SK-N-SH treated with all-trans-retinoic acid at 6 μM for 48 hours (cell line): ENCODE measurements at regions not wholly inside any gene's neighbourhood (a gene's known extent, or its start where the extent isn't known, plus 50 kb on each side); places are given as distances from the start of the nearest gene placed in this dataset.

Experiments
- ATAC-seq: fragments of 200-7000 bp; cut with Tn5 transposase; 3 replicates; pipeline ENCODE4 v1.9.1; 2020; ENCODE audit warnings: mild to moderate bottlenecking, moderate library complexity
- ARNTL ChIP-seq: fragments of 450-650 bp; formaldehyde crosslinking; IDR thresholded peaks from 2 replicates; pipeline ENCODE4 v1.5.0; 2020; ENCODE audit warnings: low read depth, mild to moderate bottlenecking, moderate library complexity, borderline replicate concordance
- BACH2 ChIP-seq: fragments of 250-450 bp; sonication (Bioruptor Pico); IDR thresholded peaks from 2 replicates; pipeline ENCODE4 v1.9.0; 2021; ENCODE audit warnings: mild to moderate bottlenecking, borderline replicate concordance
- CSDC2 ChIP-seq: fragments of 250-450 bp; sonication (Bioruptor Pico); IDR thresholded peaks from 2 replicates; pipeline ENCODE4 v1.5.0; 2020; ENCODE audit warnings: mild to moderate bottlenecking, moderate library complexity
- ESRRG ChIP-seq: fragments of 250-450 bp; sonication (Bioruptor Pico); IDR thresholded peaks from 2 replicates; pipeline ENCODE4 v1.6.1; 2021; ENCODE audit warnings: mild to moderate bottlenecking
- GLIS3 ChIP-seq: fragments of 250-450 bp; sonication (Bioruptor Pico); IDR thresholded peaks from 2 replicates; pipeline ENCODE4 v1.5.0; 2020; ENCODE audit warnings: mild to moderate bottlenecking, moderate library complexity
- ISL1 ChIP-seq: fragments of 250-450 bp; sonication (Bioruptor Pico); IDR thresholded peaks from 2 replicates; pipeline ENCODE4 v2.1.2; 2022; ENCODE audit warnings: mild to moderate bottlenecking, moderate library complexity
- OSR1 ChIP-seq: fragments of 250-450 bp; sonication (Bioruptor Pico); IDR thresholded peaks from 2 replicates; pipeline ENCODE4 v1.8.0; 2022; ENCODE audit warnings: moderate library complexity, mild to moderate bottlenecking, inconsistent platforms
- PATZ1 ChIP-seq: fragments of 250-450 bp; sonication (Bioruptor Pico); IDR thresholded peaks from 2 replicates; pipeline ENCODE4 v1.8.0; 2020; ENCODE audit warnings: mild to moderate bottlenecking, moderate library complexity, borderline replicate concordance
- POU6F1 ChIP-seq: fragments of 250-450 bp; sonication (Bioruptor Pico); IDR thresholded peaks from 2 replicates; pipeline ENCODE4 v1.8.0; 2021; ENCODE audit warnings: low read depth, mild to moderate bottlenecking, moderate library complexity, borderline replicate concordance
- PPARA ChIP-seq: fragments of 250-450 bp; sonication (Bioruptor Pico); IDR thresholded peaks from 2 replicates; pipeline ENCODE4 v1.5.0; 2020; ENCODE audit warnings: mild to moderate bottlenecking, borderline replicate concordance
- TCF4 ChIP-seq: fragments of 250-450 bp; sonication (Bioruptor Pico); IDR thresholded peaks from 2 replicates; pipeline ENCODE4 v1.8.0; 2021; ENCODE audit warnings: mild to moderate bottlenecking, moderate library complexity, borderline replicate concordance
- TOX ChIP-seq: fragments of 250-450 bp; sonication (Bioruptor Pico); IDR thresholded peaks from 2 replicates; pipeline ENCODE4 v1.8.0; 2021; ENCODE audit warnings: mild to moderate bottlenecking, moderate library complexity, borderline replicate concordance
- ZFP3 ChIP-seq: fragments of 250-450 bp; sonication (Bioruptor Pico); IDR thresholded peaks from 2 replicates; pipeline ENCODE4 v1.5.0; 2020; ENCODE audit warnings: mild to moderate bottlenecking, moderate library complexity
- ZFP30 ChIP-seq: fragments of 450-650 bp; formaldehyde crosslinking; IDR thresholded peaks from 2 replicates; pipeline ENCODE4 v1.5.0; 2022; ENCODE audit warnings: mild to moderate bottlenecking, moderate library complexity
- ZNF565 ChIP-seq: fragments of 450-650 bp; formaldehyde crosslinking; conservative IDR thresholded peaks from 2 replicates; pipeline ENCODE4 v1.5.0; 2020; ENCODE audit warnings: low read depth, mild to moderate bottlenecking, moderate library complexity
- ZNF70 ChIP-seq: fragments of 450-650 bp; formaldehyde crosslinking; IDR thresholded peaks from 2 replicates; pipeline ENCODE4 v1.5.0; 2020; ENCODE audit warnings: mild to moderate bottlenecking, moderate library complexity
- ZNF8 ChIP-seq: fragments of 450-650 bp; formaldehyde crosslinking; IDR thresholded peaks from 2 replicates; pipeline ENCODE4 v1.5.0; 2020; ENCODE audit warnings: mild to moderate bottlenecking, moderate library complexity
- TF ChIP-seq, protein P1 (sequence below): fragments of 250-450 bp; sonication (Bioruptor Pico); IDR thresholded peaks from 2 replicates; pipeline ENCODE4 v1.5.0; 2020; ENCODE audit warnings: mild to moderate bottlenecking, moderate library complexity
- TF ChIP-seq, protein P2 (sequence below): fragments of 250-450 bp; sonication (Bioruptor Pico); IDR thresholded peaks from 2 replicates; pipeline ENCODE4 v1.5.1; 2021; ENCODE audit warnings: mild to moderate bottlenecking, moderate library complexity
- TF ChIP-seq, protein P3 (sequence below): fragments of 250-450 bp; sonication (Bioruptor Pico); IDR thresholded peaks from 2 replicates; pipeline ENCODE4 v1.5.1; 2020; ENCODE audit warnings: low read depth, mild to moderate bottlenecking, moderate library complexity

DNA sequence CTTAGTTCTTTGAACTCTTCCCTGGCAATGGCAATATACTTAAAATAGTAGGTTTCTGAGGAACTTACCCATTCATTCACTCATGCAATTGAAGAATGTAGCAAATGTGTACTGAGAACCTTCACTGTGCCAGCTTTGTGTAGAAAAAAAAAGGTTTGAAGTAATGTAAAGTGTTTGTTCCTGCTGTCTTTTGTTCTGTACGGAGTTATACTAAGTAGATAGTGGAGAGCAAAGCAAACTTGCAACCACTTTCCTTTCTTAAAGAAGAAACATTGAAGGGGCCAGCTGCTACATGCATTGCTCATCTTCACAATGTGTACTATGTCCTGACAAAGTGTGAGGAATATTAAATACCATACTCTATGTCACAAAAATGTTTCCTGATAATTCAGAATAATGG lies 68.9 kb upstream of the FREM2 start:
- TF ChIP-seq TOX (no peak), ARNTL (CRISPR knock-in tag) (no peak), GLIS3 (CRISPR knock-in tag) (no peak)
- no peak for ATAC-seq

DNA sequence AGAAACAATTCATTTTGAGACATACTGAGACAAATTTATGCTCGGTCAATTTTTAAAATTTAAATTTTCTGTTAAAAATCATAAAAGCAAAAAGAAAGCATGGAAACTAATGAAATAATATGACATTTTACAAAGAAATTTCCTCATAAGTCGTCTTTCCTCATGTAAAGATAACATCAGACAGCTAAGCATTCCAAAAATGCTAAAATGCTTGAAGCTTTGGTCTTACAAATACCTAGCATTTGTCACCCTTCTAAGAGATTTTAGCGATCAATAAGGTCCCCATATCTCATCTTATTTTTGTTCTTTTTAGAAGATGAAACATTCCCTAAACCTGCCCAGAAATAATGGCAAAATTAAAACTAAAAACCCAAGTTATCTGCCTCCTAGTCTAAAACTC lies 68.5 kb upstream of the FREM2 start:
- TF ChIP-seq, protein P1, sequence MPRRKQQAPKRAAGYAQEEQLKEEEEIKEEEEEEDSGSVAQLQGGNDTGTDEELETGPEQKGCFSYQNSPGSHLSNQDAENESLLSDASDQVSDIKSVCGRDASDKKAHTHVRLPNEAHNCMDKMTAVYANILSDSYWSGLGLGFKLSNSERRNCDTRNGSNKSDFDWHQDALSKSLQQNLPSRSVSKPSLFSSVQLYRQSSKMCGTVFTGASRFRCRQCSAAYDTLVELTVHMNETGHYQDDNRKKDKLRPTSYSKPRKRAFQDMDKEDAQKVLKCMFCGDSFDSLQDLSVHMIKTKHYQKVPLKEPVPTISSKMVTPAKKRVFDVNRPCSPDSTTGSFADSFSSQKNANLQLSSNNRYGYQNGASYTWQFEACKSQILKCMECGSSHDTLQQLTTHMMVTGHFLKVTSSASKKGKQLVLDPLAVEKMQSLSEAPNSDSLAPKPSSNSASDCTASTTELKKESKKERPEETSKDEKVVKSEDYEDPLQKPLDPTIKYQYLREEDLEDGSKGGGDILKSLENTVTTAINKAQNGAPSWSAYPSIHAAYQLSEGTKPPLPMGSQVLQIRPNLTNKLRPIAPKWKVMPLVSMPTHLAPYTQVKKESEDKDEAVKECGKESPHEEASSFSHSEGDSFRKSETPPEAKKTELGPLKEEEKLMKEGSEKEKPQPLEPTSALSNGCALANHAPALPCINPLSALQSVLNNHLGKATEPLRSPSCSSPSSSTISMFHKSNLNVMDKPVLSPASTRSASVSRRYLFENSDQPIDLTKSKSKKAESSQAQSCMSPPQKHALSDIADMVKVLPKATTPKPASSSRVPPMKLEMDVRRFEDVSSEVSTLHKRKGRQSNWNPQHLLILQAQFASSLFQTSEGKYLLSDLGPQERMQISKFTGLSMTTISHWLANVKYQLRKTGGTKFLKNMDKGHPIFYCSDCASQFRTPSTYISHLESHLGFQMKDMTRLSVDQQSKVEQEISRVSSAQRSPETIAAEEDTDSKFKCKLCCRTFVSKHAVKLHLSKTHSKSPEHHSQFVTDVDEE (CRISPR knock-in tag) = no peak
- no peak for TF ChIP-seq PPARA (CRISPR knock-in tag)
- no peak for ATAC-seq

DNA sequence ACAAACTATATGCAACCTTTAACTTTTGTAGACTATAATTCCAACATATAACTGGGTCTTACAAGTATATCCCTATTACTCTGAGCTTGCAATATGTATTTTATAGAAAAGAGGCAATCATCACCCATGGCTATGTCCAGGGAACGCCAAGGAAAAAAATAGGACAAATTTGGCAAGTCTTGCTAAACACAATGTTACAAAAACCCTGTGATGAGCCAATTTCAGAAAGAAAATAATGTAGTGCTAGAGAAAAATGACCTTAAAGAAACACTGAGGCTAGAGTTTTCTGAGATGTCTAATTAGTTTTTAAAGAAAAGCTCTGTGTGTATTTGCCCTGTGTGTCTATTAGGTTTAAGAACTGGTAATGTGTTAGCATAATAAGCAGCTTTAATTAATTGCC lies 68.0 kb upstream of the FREM2 start:
- TF ChIP-seq, protein P1 (CRISPR knock-in tag) = no peak
- no peak for TF ChIP-seq ARNTL (CRISPR knock-in tag)
- no peak for TF ChIP-seq ZFP30 (CRISPR knock-in tag)
- TF ChIP-seq, protein P2, sequence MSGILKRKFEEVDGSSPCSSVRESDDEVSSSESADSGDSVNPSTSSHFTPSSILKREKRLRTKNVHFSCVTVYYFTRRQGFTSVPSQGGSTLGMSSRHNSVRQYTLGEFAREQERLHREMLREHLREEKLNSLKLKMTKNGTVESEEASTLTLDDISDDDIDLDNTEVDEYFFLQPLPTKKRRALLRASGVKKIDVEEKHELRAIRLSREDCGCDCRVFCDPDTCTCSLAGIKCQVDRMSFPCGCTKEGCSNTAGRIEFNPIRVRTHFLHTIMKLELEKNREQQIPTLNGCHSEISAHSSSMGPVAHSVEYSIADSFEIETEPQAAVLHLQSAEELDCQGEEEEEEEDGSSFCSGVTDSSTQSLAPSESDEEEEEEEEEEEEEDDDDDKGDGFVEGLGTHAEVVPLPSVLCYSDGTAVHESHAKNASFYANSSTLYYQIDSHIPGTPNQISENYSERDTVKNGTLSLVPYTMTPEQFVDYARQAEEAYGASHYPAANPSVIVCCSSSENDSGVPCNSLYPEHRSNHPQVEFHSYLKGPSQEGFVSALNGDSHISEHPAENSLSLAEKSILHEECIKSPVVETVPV (CRISPR knock-in tag) = no peak
- no peak for TF ChIP-seq BACH2 (CRISPR knock-in tag)
- no peak for TF ChIP-seq TCF4 (CRISPR knock-in tag)
- TF ChIP-seq CSDC2 = no peak
- no peak for ATAC-seq

- ATAC-seq = no peak
- TF ChIP-seq TCF4 (CRISPR knock-in tag) (no peak), PATZ1 (CRISPR knock-in tag) (no peak), ZFP30 (CRISPR knock-in tag) (no peak), ARNTL (CRISPR knock-in tag) (no peak)
- TF ChIP-seq, all 23 proteins: peak for 0
Measured at GRCh38 chr13:38620876-38621275, 66.0 kb upstream of the FREM2 start.

DNA sequence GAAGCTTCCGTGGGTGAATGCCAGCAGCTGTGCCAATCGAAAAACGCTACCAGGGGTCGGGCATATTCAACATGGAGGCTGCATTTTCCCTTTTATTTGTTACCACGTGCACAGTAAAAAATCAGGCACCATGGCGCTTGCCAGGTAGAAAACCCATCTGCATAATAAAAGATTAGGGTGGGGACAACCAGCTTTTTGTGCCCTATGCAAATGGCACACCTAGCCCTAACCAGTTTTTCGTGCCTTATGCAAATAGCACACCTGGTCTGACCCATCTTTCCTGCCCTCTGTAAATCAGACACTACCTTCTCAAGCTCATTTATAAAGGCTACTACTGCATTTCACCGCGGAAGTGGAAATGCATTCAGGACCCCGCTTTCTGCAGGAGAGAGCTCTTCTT lies 62.1 kb upstream of the FREM2 start:
- ATAC-seq = no peak
- TF ChIP-seq ZNF70 (CRISPR knock-in tag) (no peak), OSR1 (CRISPR knock-in tag) (no peak), ZFP30 (CRISPR knock-in tag) (no peak), GLIS3 (CRISPR knock-in tag) (no peak), ESRRG (CRISPR knock-in tag) (no peak), PPARA (CRISPR knock-in tag) (no peak), ISL1 (CRISPR knock-in tag) (no peak), POU6F1 (CRISPR knock-in tag) (no peak), TCF4 (CRISPR knock-in tag) (no peak), ZFP3 (CRISPR knock-in tag) (no peak), ARNTL (CRISPR knock-in tag) (no peak), BACH2 (CRISPR knock-in tag) (no peak), CSDC2 (no peak), ZNF8 (no peak), ZNF565 (CRISPR knock-in tag) (no peak)
- TF ChIP-seq, protein P2 (CRISPR knock-in tag) = no peak
- TF ChIP-seq, protein P3, sequence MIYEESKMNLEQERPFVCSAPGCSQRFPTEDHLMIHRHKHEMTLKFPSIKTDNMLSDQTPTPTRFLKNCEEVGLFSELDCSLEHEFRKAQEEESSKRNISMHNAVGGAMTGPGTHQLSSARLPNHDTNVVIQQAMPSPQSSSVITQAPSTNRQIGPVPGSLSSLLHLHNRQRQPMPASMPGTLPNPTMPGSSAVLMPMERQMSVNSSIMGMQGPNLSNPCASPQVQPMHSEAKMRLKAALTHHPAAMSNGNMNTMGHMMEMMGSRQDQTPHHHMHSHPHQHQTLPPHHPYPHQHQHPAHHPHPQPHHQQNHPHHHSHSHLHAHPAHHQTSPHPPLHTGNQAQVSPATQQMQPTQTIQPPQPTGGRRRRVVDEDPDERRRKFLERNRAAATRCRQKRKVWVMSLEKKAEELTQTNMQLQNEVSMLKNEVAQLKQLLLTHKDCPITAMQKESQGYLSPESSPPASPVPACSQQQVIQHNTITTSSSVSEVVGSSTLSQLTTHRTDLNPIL (CRISPR knock-in tag) = no peak
